Stimulated activated CD4-positive, alpha-beta T cell treated with anti-CD3 and anti-CD28 coated beads, Interleukin-4, amount 100 ng/mL, for 24 hours (primary cell): ENCODE measurements at regions not wholly inside any gene's neighbourhood (a gene's known extent, or its start where the extent isn't known, plus 50 kb on each side); places are given as distances from the start of the nearest gene placed in this dataset.

Experiments used
- DNase-seq: peaks from one replicate; pipeline ENCODE4 v3.0.0-alpha.2; 2020

GRCh38 chr4:157840648-157841047 is 332.2 kb downstream of the GASK1B start:
- no peak for DNase-seq

GRCh38 chr4:157840034-157840433 is 332.8 kb downstream of the GASK1B start:
- DNase-seq = no peak

GRCh38 chr4:157838366-157838765 is 334.5 kb downstream of the GASK1B start:
- DNase-seq = no peak

GRCh38 chr4:157837071-157837703 is 335.6 kb downstream of the GASK1B start:
- no peak for DNase-seq

GRCh38 chr4:157832596-157832995 is 340.2 kb downstream of the GASK1B start:
- DNase-seq = no peak

- DNase-seq = no peak
Observed at GRCh38 chr4:157824021-157824420, 348.8 kb downstream of the GASK1B start.

- no peak for DNase-seq
Observed at GRCh38 chr4:157821814-157822213, 351.0 kb downstream of the GASK1B start.

GRCh38 chr4:157819693-157820464 is 352.9 kb downstream of the GASK1B start:
- no peak for DNase-seq

- DNase-seq = no peak
Observed at GRCh38 chr4:157818946-157819692, 353.7 kb downstream of the GASK1B start.

GRCh38 chr4:157810137-157810774 is 362.6 kb downstream of the GASK1B start:
- DNase-seq = no peak

- DNase-seq = no peak
Observed at GRCh38 chr4:157808796-157809383, 363.9 kb downstream of the GASK1B start.

GRCh38 chr4:157806184-157806583 is 366.6 kb downstream of the GASK1B start:
- no peak for DNase-seq

- DNase-seq = no peak
Observed at GRCh38 chr4:157804986-157805385, 367.8 kb downstream of the GASK1B start.

GRCh38 chr4:157803845-157804521 is 368.8 kb downstream of the GASK1B start:
- DNase-seq = no peak

GRCh38 chr4:157803421-157803820 is 369.4 kb downstream of the GASK1B start:
- DNase-seq = no peak

- no peak for DNase-seq
Observed at GRCh38 chr4:157795495-157795894, 377.3 kb downstream of the GASK1B start.

- DNase-seq = no peak
Observed at GRCh38 chr4:157792716-157793115, 380.1 kb downstream of the GASK1B start.

- no peak for DNase-seq
Observed at GRCh38 chr4:157791236-157791635, 381.6 kb downstream of the GASK1B start.

- no peak for DNase-seq
Observed at GRCh38 chr4:157787618-157788017, 385.2 kb downstream of the GASK1B start.

- DNase-seq = no peak
Observed at GRCh38 chr4:157781361-157781760, 391.5 kb downstream of the GASK1B start.

- DNase-seq = no peak
Observed at GRCh38 chr4:157779081-157779480, 393.7 kb downstream of the GASK1B start.

GRCh38 chr4:157776930-157777528 is 395.8 kb downstream of the GASK1B start:
- no peak for DNase-seq
